Natural killer cell (primary cell): ENCODE measurements at regions not wholly inside any gene's neighbourhood (a gene's known extent, or its start where the extent isn't known, plus 50 kb on each side); places are given as distances from the start of the nearest gene placed in this dataset.

Source experiments
- ATAC-seq, 3 donors: fragments of 150-1000 bp in 2 of 3; fragments of 200-7000 bp in 1 of 3; cut with Tn5 transposase; 1 replicate in 1 of 3; 2 replicates in 2 of 3; pipeline ENCODE4 v1.10.0; 2021; ENCODE audit warnings: mild to moderate bottlenecking in 2 of 3, moderate library complexity in 2 of 3
- DNase-seq, 2 donors: peaks; one replicate each; pipeline versions ENCODE4 v3.0.0 to v3.0.0-alpha.2; 2013 to 2021; ENCODE audit warnings: mixed read lengths in 1 of 2
- H3K27ac ChIP-seq: one replicate; pipeline ENCODE4 v1.5.1; 2013; ENCODE audit warnings: mild to moderate bottlenecking, low read length
- H3K27me3 ChIP-seq: one replicate; pipeline ENCODE4 v1.6.1; 2013; ENCODE audit warnings: low read length; ENCODE audit not compliant: control insufficient read depth, insufficient read depth
- H3K36me3 ChIP-seq: one replicate; pipeline ENCODE4 v1.6.1; 2013; ENCODE audit warnings: low read length; ENCODE audit not compliant: control insufficient read depth, insufficient read depth
- H3K4me1 ChIP-seq: one replicate; pipeline ENCODE4 v1.6.1; 2013; ENCODE audit warnings: low read length; ENCODE audit not compliant: control insufficient read depth, insufficient read depth
- H3K4me3 ChIP-seq: one replicate; pipeline ENCODE4 v1.5.1; 2013; ENCODE audit warnings: low read length
- H3K9me3 ChIP-seq: one replicate; pipeline ENCODE4 v1.6.1; 2013; ENCODE audit warnings: low read length; ENCODE audit not compliant: control insufficient read depth, insufficient read depth
- H3K27ac Mint-ChIP-seq, 2 donors: one replicate each; pipeline ENCODE4 v1.8.0; 2022; ENCODE audit warnings: mild to moderate bottlenecking in 2 of 2, mixed read lengths in 2 of 2, moderate library complexity in 1 of 2
- H3K27me3 Mint-ChIP-seq, 2 donors: one replicate each; pipeline ENCODE4 v1.8.0; 2022; ENCODE audit warnings: low read depth in 2 of 2, mixed read lengths in 2 of 2
- H3K36me3 Mint-ChIP-seq: one replicate; pipeline ENCODE4 v1.8.0; 2022; ENCODE audit warnings: mixed read lengths
- H3K4me1 Mint-ChIP-seq, 2 donors: one replicate each; pipeline ENCODE4 v1.8.0; 2022; ENCODE audit warnings: mixed read lengths in 2 of 2
- H3K4me3 Mint-ChIP-seq: one replicate; pipeline ENCODE4 v1.8.0; 2022; ENCODE audit warnings: mild to moderate bottlenecking, moderate library complexity, mixed read lengths
- H3K9me3 Mint-ChIP-seq, 2 donors: one replicate each; pipeline ENCODE4 v1.8.0; 2022; ENCODE audit warnings: mixed read lengths in 2 of 2
- WGBS: methylation state at CpG from one replicate; pipeline ENCODE4 v1.1.7; 2013; ENCODE audit warnings: missing lambda C conversion rate; ENCODE audit not compliant: insufficient coverage; 5-methylcytosine and 5-hydroxymethylcytosine counted together
- intact Hi-C: fragments of 100-400 bp; cut with micrococcal nuclease; formaldehyde crosslinking; loops from one replicate; pipeline ENCODE4 v1.14.2; 2022
- TF ChIP-seq, protein P1 (sequence below): fragments of 200-600 bp; IDR thresholded peaks from one replicate; pipeline ENCODE4 v1.8.0; 2022; ENCODE audit warnings: antibody characterized with exemption

DNA sequence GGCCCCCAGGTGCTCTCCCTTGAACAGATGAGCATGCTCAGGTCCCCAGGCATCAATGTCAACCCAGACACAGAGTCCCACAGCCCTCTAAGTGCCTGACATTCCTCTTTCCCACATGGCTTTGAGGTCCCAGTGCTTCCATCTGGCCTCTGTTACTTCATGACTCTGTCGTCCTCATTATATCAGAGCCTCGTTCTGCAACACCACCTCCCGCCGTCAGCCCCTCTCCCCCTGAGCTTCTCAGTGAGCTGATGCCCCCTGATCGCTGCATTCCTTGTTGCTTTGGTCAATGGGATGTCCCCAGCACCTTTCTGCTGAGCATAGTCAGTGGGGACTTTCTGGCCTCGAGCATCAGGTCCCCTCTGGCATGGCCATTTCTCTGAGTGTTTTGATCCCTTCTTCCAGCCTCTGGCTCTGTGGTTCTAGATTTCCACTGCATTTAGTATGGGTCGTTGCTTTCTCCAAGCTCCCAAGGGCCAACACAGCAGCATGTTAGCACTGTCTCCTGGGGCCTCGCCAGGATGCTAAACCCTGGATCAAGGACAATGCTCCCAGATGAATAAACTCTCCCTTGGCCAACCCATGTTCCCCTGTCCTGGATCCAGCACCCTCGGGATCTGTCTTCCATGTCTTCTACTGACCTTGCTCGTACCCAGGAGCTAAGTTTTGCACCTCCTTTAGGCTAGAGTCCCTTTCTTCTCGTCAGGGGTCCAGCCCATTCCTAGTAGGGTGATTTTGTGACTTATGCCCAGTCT is 143.2 kb upstream of the TWIST2 start:
- H3K27ac ChIP-seq: no peak overlapping the region
- H3K4me3 ChIP-seq: no peak overlapping the region
- H3K4me3 Mint-ChIP-seq: no peak overlapping the region
- no peaks in the 10 kb centered on the region for H3K9me3 ChIP-seq
- H3K4me1 ChIP-seq: no peaks in the 10 kb centered on the region
- H3K27me3 Mint-ChIP-seq: peaks cover 12 to 23% of the 10 kb centered on the region in 2 donors
- H3K27me3 ChIP-seq: peaks cover 6% of the 10 kb centered on the region
- ATAC-seq (no peak), DNase-seq (no peak)
- WGBS: 87% methylated on average over 10 of the region's 11 CpGs
- TF ChIP-seq, protein P1, sequence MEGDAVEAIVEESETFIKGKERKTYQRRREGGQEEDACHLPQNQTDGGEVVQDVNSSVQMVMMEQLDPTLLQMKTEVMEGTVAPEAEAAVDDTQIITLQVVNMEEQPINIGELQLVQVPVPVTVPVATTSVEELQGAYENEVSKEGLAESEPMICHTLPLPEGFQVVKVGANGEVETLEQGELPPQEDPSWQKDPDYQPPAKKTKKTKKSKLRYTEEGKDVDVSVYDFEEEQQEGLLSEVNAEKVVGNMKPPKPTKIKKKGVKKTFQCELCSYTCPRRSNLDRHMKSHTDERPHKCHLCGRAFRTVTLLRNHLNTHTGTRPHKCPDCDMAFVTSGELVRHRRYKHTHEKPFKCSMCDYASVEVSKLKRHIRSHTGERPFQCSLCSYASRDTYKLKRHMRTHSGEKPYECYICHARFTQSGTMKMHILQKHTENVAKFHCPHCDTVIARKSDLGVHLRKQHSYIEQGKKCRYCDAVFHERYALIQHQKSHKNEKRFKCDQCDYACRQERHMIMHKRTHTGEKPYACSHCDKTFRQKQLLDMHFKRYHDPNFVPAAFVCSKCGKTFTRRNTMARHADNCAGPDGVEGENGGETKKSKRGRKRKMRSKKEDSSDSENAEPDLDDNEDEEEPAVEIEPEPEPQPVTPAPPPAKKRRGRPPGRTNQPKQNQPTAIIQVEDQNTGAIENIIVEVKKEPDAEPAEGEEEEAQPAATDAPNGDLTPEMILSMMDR: no peak
- no peaks in the 10 kb centered on the region for H3K4me1 Mint-ChIP-seq
- H3K27ac Mint-ChIP-seq: no peak overlapping the region
- intact Hi-C loops: no loop called here
- no peaks in the 10 kb centered on the region for H3K36me3 Mint-ChIP-seq
- no peaks in the 10 kb centered on the region for H3K36me3 ChIP-seq
- H3K9me3 Mint-ChIP-seq: no peaks in the 10 kb centered on the region

DNA sequence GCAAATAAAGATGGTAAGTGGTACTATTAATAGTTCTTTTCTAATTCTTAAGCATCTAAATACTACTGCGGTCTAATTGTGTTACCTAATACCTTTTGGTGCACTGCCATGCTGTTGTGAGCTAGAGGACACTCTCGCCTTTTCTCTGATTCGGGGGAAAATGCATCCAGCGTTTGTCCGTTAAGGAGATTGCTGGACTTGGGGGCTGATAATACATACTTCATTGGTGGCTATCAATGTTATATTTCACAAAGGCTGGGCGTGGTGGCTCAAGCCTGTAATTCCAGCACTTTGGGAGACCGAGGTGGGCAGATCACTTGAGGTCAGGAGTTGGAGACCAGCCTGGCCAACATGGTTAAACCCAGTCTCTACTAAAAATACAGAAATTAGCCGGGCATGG is 141.7 kb upstream of the TWIST2 start:
- Mint-ChIP-seq H3K9me3 (no peaks in the 10 kb centered on the region), H3K27me3 (peaks cover 12 to 23% of the 10 kb centered on the region in 2 donors), H3K27ac (no peak overlapping the region), H3K36me3 (no peaks in the 10 kb centered on the region), H3K4me1 (no peaks in the 10 kb centered on the region), H3K4me3 (no peak overlapping the region)
- H3K9me3 ChIP-seq: no peaks in the 10 kb centered on the region
- no peaks in the 10 kb centered on the region for H3K36me3 ChIP-seq
- no peak overlapping the region for H3K27ac ChIP-seq
- 96% methylated on average over 8 of the region's 8 CpGs for WGBS
- H3K4me3 ChIP-seq: no peak overlapping the region
- DNase-seq (no peak), ATAC-seq (no peak)
- intact Hi-C loops: no loop called here
- no peaks in the 10 kb centered on the region for H3K4me1 ChIP-seq
- TF ChIP-seq, protein P1: no peak
- peaks cover 6% of the 10 kb centered on the region for H3K27me3 ChIP-seq

DNA sequence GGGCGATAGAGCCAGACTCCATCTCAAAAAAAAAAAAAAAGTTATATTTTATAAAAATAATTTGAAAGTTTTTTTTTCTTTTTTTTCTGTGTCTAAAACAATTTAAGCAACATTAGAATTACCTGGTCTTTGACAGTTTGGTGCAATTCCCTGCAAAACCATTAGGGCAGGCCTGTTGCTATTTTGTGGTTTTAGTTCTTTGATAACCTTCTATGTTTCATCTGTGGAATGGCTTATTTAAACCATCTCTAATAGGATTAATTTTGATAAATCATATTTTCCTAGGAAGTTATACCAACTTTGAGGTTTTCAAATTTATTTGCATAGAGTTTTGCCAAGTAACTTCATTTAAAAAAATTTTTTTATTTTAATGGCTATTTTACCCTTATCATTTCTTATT is 141.2 kb upstream of the TWIST2 start:
- intact Hi-C loops: no loop called here
- no CpG with 5 or more reads among the region's 1 CpG for WGBS
- Mint-ChIP-seq H3K9me3 (no peaks in the 10 kb centered on the region), H3K27me3 (peaks cover 12 to 23% of the 10 kb centered on the region in 2 donors), H3K4me3 (no peak overlapping the region), H3K4me1 (no peaks in the 10 kb centered on the region), H3K36me3 (no peaks in the 10 kb centered on the region), H3K27ac (no peak overlapping the region)
- no peaks in the 10 kb centered on the region for H3K4me1 ChIP-seq
- no peak overlapping the region for H3K4me3 ChIP-seq
- ATAC-seq (no peak), DNase-seq (no peak)
- H3K27me3 ChIP-seq: peaks cover 6% of the 10 kb centered on the region
- H3K9me3 ChIP-seq: no peaks in the 10 kb centered on the region
- H3K36me3 ChIP-seq: no peaks in the 10 kb centered on the region
- TF ChIP-seq, protein P1: no peak
- no peak overlapping the region for H3K27ac ChIP-seq
